ENCODE measurements at regions not wholly inside any gene's neighbourhood (a gene's known extent, or its start where the extent isn't known, plus 50 kb on each side); places are given as distances from the start of the nearest gene placed in this dataset.

DNA sequence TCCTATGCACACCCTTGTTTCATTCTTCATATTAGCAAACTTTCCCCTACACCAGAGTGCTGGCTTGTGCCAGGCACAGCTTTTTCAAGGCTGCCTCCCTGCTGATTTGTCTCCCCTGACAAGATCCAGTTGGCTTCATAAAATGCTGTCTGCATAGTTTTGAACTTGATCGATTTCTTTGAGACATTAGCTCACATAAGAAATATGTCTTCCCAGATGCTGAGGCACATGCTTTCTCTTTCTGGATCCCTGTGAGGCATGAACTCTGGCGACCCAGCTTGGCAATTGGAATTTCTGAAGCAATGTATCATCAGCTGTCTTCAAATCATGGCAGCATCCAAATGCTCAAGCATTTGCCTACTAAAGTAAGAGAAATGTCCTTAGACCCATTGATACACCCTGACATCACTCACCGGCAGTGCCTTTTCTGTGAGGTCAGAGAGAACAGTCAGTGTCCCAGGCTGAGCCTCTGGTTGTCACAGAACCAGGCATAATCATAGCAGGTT lies 616.4 kb upstream of the GHITM start:
- H3K9me3 ChIP-seq = peaks cover 6 to 11% of the 10 kb centered on the region in 2 donors
- TF ChIP-seq, protein P1, sequence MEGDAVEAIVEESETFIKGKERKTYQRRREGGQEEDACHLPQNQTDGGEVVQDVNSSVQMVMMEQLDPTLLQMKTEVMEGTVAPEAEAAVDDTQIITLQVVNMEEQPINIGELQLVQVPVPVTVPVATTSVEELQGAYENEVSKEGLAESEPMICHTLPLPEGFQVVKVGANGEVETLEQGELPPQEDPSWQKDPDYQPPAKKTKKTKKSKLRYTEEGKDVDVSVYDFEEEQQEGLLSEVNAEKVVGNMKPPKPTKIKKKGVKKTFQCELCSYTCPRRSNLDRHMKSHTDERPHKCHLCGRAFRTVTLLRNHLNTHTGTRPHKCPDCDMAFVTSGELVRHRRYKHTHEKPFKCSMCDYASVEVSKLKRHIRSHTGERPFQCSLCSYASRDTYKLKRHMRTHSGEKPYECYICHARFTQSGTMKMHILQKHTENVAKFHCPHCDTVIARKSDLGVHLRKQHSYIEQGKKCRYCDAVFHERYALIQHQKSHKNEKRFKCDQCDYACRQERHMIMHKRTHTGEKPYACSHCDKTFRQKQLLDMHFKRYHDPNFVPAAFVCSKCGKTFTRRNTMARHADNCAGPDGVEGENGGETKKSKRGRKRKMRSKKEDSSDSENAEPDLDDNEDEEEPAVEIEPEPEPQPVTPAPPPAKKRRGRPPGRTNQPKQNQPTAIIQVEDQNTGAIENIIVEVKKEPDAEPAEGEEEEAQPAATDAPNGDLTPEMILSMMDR (IDR thresholded peaks at IDR 0.05) = no peak
- H3K36me3 ChIP-seq = no peaks in the 10 kb centered on the region
- peak overlapping the region; percentile 4 to 44 for H3K27ac ChIP-seq
- peak; percentile 67 for DNase-seq (ENCODE audit: low spot score)
- H3K27me3 ChIP-seq = no peaks in the 10 kb centered on the region
- peaks cover 0 to 4% of the 10 kb centered on the region in 2 donors for H3K4me1 ChIP-seq
- H3K4me3 ChIP-seq = no peak overlapping the region

DNA sequence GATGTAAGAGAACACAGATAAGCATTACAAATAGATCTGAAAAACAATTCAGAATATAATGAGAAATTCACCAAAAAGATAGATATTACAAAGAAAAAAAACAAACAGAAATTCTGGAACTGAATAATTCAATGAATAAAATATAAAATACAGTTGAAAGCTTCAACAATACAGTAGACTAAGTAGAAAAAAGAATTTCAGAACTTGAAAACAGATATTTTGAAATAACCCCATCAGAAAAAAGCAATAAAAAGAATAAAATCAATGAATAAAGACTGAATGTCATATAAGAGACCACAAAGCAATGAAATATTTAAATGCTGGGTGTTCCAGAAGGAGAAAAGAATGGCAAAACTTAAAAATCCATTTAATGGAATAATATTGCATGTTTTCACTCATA lies 611.4 kb upstream of the GHITM start:
- Histone ChIP-seq H3K4me3 (no peak overlapping the region), H3K27ac (no peak overlapping the region)
- no peak for DNase-seq (ENCODE audit: low spot score)

DNA sequence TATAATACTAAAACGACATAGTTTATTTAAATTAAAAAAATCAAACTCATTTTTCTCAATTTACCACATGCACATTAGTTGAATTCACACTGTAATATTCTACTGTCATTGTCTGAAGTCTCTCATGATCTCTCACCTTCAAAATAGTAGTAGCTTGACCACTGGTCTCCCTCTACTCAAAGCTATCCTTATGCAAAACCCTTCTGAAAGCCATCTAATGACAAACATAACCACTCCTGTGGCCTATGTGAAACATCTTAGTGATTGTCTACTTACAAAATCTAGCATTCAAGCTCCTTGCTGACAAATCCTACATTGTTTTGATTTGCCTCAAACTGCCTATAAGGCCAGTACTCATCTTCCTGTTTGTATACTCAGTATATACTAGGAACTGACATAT lies 606.0 kb upstream of the GHITM start:
- Histone ChIP-seq H3K36me3 (no peaks in the 10 kb centered on the region), H3K27ac (no peak overlapping the region), H3K9me3 (peaks cover 0 to 21% of the 10 kb centered on the region in 2 donors), H3K4me1 (no peaks in the 10 kb centered on the region), H3K27me3 (no peaks in the 10 kb centered on the region), H3K4me3 (no peak overlapping the region)
- DNase-seq (ENCODE audit: low spot score) = no peak
- TF ChIP-seq, protein P1 (IDR thresholded peaks at IDR 0.05) = no peak

More for the DNA sequence above, 611.4 kb upstream of the GHITM start:
- Histone ChIP-seq H3K27me3 (no peaks in the 10 kb centered on the region), H3K9me3 (peaks cover 6 to 36% of the 10 kb centered on the region in 2 donors), H3K4me1 (no peaks in the 10 kb centered on the region), H3K36me3 (no peaks in the 10 kb centered on the region)
- TF ChIP-seq, protein P1 (IDR thresholded peaks at IDR 0.05) = no peak

DNA sequence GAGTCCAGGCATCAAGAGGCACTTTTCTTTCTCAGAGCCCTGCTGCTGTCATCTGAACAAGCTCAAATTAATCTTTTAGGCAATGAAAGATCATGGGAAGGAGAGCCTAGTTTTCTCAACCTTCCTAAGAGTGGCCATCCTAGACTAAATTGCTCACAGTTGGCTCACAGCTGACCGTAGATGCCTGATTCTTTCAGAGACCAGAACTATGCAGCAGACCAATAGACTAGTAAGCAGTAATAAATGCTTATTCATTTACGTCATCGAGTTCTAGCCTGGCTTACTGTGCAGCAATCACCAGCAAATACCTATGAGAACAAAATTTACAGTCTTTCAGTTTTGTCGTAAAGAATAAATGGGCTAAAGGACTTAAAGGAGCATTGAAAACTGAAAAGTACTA lies 602.9 kb upstream of the GHITM start:
- TF ChIP-seq, protein P1 (IDR thresholded peaks at IDR 0.05) = no peak
- Histone ChIP-seq H3K27me3 (no peaks in the 10 kb centered on the region), H3K27ac (peak overlapping the region in 1 of 2 donors; percentile 4), H3K4me3 (no peak overlapping the region), H3K36me3 (no peaks in the 10 kb centered on the region), H3K4me1 (peaks cover 0 to 15% of the 10 kb centered on the region in 2 donors), H3K9me3 (no peaks in the 10 kb centered on the region)
- DNase-seq (ENCODE audit: low spot score) = no peak

DNA sequence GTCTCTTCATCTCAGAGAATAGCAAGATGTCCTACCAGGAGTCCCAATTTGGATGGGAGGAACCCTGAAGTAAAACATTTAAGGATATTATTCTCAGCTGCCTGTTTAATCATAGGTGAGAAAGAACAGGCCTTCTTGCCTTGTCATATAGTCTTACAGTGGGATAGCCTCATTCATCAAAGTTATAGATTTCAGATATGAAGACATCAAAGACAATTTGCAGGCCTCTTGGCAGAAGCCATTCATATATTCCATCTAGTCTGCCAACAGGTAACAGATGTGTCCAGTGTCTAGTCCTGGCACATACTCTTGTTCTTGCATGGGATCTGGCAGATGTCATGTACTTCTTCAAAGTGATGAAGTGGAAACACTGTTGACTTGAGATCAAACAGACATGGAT lies 601.3 kb upstream of the GHITM start:
- TF ChIP-seq, protein P1 (IDR thresholded peaks at IDR 0.05) = no peak
- H3K27ac ChIP-seq = no peak overlapping the region
- no peaks in the 10 kb centered on the region for H3K9me3 ChIP-seq
- H3K4me1 ChIP-seq = peaks cover 0 to 15% of the 10 kb centered on the region in 2 donors
- no peak for DNase-seq (ENCODE audit: low spot score)
- no peaks in the 10 kb centered on the region for H3K36me3 ChIP-seq
- H3K4me3 ChIP-seq = no peak overlapping the region
- H3K27me3 ChIP-seq = no peaks in the 10 kb centered on the region
